B cell (primary cell): ENCODE measurements at regions not wholly inside any gene's neighbourhood (a gene's known extent, or its start where the extent isn't known, plus 50 kb on each side); places are given as distances from the start of the nearest gene placed in this dataset.

Source experiments
- EZH2 ChIP-seq: IDR thresholded peaks from 2 replicates; pipeline ENCODE4 v1.6.1; 2012; ENCODE audit warnings: borderline replicate concordance, low read depth, mild to moderate bottlenecking, moderate library complexity, low read length; ENCODE audit not compliant: insufficient read depth, poor library complexity, severe bottlenecking
- TF ChIP-seq, protein P1 (sequence below): fragments of 200-600 bp; IDR thresholded peaks from one replicate; pipeline ENCODE4 v1.8.0; 2022; ENCODE audit warnings: antibody characterized with exemption, mild to moderate bottlenecking

DNA sequence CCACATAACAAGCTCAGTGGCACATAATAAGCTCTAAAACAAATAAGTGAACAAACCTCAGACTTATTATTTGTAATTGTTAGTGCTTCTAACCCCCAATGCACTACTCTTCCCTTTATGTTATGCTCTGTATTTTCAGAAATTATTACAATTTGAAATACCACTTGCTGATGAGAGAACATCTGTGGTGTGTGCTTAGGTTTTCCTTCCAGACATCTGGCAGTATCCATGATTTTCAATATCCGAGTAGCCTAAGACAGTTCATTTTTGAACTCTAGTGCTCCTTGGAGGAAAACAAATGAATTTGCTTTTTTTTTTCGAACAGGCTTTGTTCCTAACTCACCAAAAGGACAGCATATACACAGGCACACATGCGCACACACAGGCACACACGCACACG lies 278.7 kb upstream of the CLNK start:
- TF ChIP-seq, protein P1, sequence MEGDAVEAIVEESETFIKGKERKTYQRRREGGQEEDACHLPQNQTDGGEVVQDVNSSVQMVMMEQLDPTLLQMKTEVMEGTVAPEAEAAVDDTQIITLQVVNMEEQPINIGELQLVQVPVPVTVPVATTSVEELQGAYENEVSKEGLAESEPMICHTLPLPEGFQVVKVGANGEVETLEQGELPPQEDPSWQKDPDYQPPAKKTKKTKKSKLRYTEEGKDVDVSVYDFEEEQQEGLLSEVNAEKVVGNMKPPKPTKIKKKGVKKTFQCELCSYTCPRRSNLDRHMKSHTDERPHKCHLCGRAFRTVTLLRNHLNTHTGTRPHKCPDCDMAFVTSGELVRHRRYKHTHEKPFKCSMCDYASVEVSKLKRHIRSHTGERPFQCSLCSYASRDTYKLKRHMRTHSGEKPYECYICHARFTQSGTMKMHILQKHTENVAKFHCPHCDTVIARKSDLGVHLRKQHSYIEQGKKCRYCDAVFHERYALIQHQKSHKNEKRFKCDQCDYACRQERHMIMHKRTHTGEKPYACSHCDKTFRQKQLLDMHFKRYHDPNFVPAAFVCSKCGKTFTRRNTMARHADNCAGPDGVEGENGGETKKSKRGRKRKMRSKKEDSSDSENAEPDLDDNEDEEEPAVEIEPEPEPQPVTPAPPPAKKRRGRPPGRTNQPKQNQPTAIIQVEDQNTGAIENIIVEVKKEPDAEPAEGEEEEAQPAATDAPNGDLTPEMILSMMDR: no peak
- no peak for TF ChIP-seq EZH2
